NCI-H345 treated with DMSO at 0.1 percent for 48 hours (cell line): ENCODE measurements at regions not wholly inside any gene's neighbourhood (a gene's known extent, or its start where the extent isn't known, plus 50 kb on each side); places are given as distances from the start of the nearest gene placed in this dataset.

Experiments used
- DNase-seq: peaks from one replicate; lab custom pipeline; 2025; ENCODE audit not compliant: unreplicated experiment; lab: John Stamatoyannopoulos, UW

DNA sequence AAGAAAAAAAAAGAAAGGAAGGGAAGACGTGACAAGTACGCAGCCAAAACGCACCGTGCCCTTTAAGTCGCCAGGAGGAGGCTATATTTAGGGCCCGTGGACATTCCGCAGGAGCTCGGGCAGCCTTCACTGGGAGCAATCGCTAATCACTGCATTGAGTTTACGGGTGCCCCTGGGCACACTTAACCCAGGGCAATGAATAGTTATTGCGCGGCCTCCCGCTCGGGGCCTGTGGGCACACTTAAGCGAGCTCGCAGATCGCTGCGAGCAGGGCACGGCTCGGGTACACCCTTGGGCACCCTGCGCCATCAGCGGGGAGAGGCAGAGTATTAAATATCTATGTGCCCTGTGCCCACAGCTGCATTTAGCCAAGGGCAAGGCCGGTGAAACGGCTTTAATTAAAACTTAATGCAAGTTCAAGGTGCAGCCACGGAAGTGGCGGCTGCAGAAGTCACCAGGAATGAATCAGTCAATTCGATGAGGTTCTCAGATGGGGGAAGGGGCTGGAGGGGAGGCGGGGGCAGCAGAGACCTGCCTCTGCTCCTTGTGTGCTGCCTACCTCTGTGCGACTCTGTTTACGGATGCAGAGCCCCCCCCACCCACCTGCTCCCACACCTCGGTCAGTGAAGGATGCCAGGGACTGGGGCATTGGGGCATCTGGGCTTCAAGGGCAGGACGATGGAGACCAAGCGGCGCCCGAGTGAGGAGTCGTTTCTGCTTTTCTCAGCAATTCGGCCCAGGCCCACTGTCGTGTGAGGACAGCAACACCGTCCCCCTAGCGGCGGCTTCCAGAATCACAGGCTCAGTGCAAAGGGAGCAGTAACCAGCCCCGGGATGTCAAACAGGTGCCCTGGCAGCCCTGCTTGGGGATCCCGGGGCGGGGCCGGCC lies 51.8 kb upstream of the TARDBP start:
- peak; percentile 54 for DNase-seq

DNA sequence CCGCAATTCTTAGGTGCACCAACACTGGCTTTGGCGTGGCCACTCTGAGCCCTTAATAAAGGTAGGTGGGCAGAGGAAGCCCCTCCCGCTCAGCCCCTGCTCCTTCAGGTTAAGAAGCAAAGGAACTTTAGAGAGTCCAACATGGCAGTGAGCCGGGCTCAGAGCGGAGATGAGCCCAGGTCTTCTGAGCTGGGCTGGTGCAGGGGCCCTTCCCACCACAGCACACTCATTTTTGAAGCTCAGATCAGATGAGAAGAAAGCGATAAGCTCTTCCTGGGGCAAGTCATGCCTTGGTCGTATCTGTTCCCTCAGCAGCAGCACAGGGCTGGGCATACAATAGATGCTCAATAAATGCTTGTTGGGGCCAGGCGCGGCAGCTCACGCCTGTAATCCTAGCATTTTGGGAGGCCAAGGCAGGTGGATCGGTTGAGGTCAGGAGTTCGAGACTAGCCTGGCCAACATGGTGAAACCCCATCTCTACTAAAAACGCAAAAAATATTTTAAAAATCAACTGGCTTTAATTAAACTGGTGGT lies 51.1 kb upstream of the TARDBP start:
- no peak for DNase-seq

DNA sequence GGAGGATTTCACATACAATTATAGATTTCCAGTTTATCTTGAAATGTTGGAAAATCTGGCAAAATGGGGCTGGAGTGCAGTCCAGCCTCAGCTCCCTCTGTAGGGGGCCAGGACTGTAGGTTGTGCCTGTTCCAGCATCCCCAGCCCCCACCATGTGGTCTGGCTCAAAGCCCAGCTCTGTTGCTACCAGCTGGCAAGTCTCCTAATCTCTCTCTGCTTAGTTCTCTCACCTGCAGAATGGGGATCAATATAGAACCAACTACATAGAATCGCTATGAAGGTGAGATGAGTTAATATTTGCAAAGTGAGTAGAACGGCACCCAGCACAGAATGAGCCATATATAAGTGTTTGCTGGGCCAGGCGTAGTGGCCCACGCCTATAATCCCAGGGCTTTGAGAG lies 50.0 kb upstream of the TARDBP start:
- DNase-seq, result peak; percentile 98
